HG02943 (cell line): ENCODE measurements at regions not wholly inside any gene's neighbourhood (a gene's known extent, or its start where the extent isn't known, plus 50 kb on each side); places are given as distances from the start of the nearest gene placed in this dataset.
"Not testable (repeated sequence)": the region's sequence is repeated elsewhere in the genome, so short reads cannot be mapped to it uniquely, and the experiment has no call there.

Experiments
- ATAC-seq: cut with Tn5 transposase; IDR thresholded peaks from one replicate; pipeline ENCODE4 v1.9.1; 2021; ENCODE audit warnings: mild to moderate bottlenecking, low read depth, moderate library complexity; ENCODE audit not compliant: unreplicated experiment

- ATAC-seq, result no peak
These were observed 217.6 kb downstream of the POTED start for GRCh38 chr21:13827201-13827600.

- not testable (repeated sequence) for ATAC-seq
These were observed 216.9 kb downstream of the POTED start for GRCh38 chr21:13826511-13826910.

DNA sequence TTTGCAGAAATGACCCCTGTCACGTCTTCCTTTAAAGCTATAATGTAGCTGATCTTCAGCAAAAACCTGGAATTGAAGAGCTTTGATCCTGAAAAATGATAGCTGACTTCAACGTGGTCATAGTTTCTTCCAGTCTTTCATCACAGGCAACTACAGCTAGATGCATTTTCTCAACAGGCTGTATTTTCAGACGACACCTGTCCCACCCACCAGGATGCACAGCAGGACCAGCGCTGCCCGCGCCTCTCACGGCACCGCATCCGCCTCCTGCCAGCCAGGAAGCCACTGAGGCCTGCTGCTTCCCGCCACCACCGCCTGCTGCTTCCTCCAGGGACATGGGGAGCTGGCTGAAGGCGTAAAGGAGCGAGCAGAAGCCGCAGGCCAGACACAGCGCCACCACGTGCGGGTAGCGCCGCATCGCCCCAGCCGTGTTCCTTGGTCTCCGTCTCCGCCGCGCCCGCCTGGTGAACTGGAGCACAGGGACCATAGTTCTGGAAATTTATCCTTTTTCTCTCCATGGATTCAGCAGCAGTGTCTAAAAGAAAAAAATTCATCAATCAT lies 215.7 kb downstream of the POTED start:
- ATAC-seq, result not testable (repeated sequence)

DNA sequence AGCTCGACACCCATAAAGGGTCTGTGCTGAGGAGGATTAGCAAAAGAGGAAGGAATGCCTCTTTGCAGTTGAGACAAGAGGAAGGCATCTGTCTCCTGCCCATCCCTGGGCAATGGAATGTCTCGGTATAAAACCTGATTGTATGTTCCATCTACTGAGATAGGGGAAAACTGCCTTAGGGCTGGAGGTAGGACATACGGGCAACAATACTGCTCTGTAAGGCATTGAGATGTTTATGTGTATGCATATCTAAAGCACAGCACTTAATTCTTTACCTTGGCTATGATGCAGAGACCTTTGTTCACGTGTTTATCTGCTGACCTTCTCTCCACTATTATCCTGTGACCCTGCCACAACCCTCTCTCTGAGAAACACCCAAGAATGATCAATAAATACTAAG lies 210.7 kb downstream of the POTED start:
- not testable (repeated sequence) for ATAC-seq

GRCh38 chr21:13812191-13812590 lies 202.6 kb downstream of the POTED start:
- ATAC-seq, result not testable (repeated sequence)

DNA sequence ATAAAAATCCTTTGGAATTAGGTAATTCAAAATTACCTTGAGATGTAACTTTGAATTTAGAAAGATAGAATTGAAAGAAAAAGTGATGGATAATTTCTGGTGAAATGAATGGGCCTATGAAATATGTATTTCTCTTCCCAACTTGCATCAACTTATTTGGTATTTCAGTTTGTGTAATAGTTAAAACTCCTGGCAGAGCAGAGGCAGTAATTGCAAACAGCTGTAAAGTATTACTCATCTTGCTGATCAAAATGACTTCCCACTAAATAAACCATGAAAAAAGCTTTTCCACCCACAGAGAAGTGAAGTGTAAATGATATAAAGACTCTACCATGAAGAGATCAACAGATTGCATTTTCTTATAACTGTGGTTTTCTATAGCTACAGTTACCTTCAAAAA lies 201.0 kb downstream of the POTED start:
- ATAC-seq, result not testable (repeated sequence)

GRCh38 chr21:13806444-13806843 lies 196.9 kb downstream of the POTED start:
- not testable (repeated sequence) for ATAC-seq

- ATAC-seq, result not testable (repeated sequence)
These were observed 193.2 kb downstream of the POTED start for GRCh38 chr21:13802757-13803156.
